Neural cell (in vitro differentiated cells): ENCODE measurements at regions not wholly inside any gene's neighbourhood (a gene's known extent, or its start where the extent isn't known, plus 50 kb on each side); places are given as distances from the start of the nearest gene placed in this dataset.

Source experiments
- CTCF ChIP-seq: fragments of 450-650 bp; IDR thresholded peaks from 2 replicates; pipeline ENCODE4 v1.5.1; 2014; ENCODE audit warnings: antibody characterized with exemption, mild to moderate bottlenecking, moderate library complexity; ENCODE audit not compliant: poor library complexity, severe bottlenecking
- EP300 ChIP-seq: fragments of 450-650 bp; conservative IDR thresholded peaks from 2 replicates; pipeline ENCODE4 v1.6.1; 2014; ENCODE audit warnings: antibody characterized with exemption, mild to moderate bottlenecking, moderate library complexity; ENCODE audit not compliant: poor library complexity, severe bottlenecking
- EZH2 ChIP-seq: fragments of 200-600, 300-800 bp; shearing (Covaris generic), sonication (generic); IDR thresholded peaks from 2 replicates; pipeline ENCODE4 v1.6.1; 2014; ENCODE audit warnings: antibody characterized with exemption, low read length, borderline replicate concordance, mild to moderate bottlenecking; ENCODE audit not compliant: insufficient read depth, poor library complexity, severe bottlenecking
- MXI1 ChIP-seq: fragments of 450-650 bp; conservative IDR thresholded peaks from 2 replicates; pipeline ENCODE4 v1.6.1; 2014; ENCODE audit warnings: antibody characterized with exemption, mild to moderate bottlenecking; ENCODE audit not compliant: poor library complexity, severe bottlenecking
- POLR2AphosphoS5 ChIP-seq: IDR thresholded peaks from 2 replicates; pipeline ENCODE4 v1.6.1; 2012
- RAD21 ChIP-seq: fragments of 450-650 bp; conservative IDR thresholded peaks from 2 replicates; pipeline ENCODE4 v1.6.1; 2014; ENCODE audit warnings: antibody characterized with exemption, mild to moderate bottlenecking, moderate library complexity
- TAF1 ChIP-seq: IDR thresholded peaks from 2 replicates; pipeline ENCODE4 v1.6.1; 2012; ENCODE audit warnings: low read depth

- no peak for TF ChIP-seq CTCF
- no peak for TF ChIP-seq POLR2AphosphoS5
- TF ChIP-seq EZH2 = no peak
- no peak for TF ChIP-seq RAD21
- no peak for TF ChIP-seq EP300
- no peak for TF ChIP-seq TAF1
- no peak for TF ChIP-seq MXI1
Measured at GRCh38 chr18:30465096-30465495, 577.4 kb downstream of the DSC3 start.
